Natural killer cell (primary cell): ENCODE measurements at regions not wholly inside any gene's neighbourhood (a gene's known extent, or its start where the extent isn't known, plus 50 kb on each side); places are given as distances from the start of the nearest gene placed in this dataset.

Experiments
- ATAC-seq, 3 donors: fragments of 150-1000 bp in 2 of 3; fragments of 200-7000 bp in 1 of 3; cut with Tn5 transposase; 1 replicate in 1 of 3; 2 replicates in 2 of 3; pipeline ENCODE4 v1.10.0; 2021; ENCODE audit warnings: mild to moderate bottlenecking in 2 of 3, moderate library complexity in 2 of 3
- DNase-seq, 2 donors: peaks; one replicate each; pipeline versions ENCODE4 v3.0.0 to v3.0.0-alpha.2; 2013 to 2021; ENCODE audit warnings: mixed read lengths in 1 of 2
- H3K27ac ChIP-seq: one replicate; pipeline ENCODE4 v1.5.1; 2013; ENCODE audit warnings: mild to moderate bottlenecking, low read length
- H3K27me3 ChIP-seq: one replicate; pipeline ENCODE4 v1.6.1; 2013; ENCODE audit warnings: low read length; ENCODE audit not compliant: control insufficient read depth, insufficient read depth
- H3K36me3 ChIP-seq: one replicate; pipeline ENCODE4 v1.6.1; 2013; ENCODE audit warnings: low read length; ENCODE audit not compliant: control insufficient read depth, insufficient read depth
- H3K4me1 ChIP-seq: one replicate; pipeline ENCODE4 v1.6.1; 2013; ENCODE audit warnings: low read length; ENCODE audit not compliant: control insufficient read depth, insufficient read depth
- H3K4me3 ChIP-seq: one replicate; pipeline ENCODE4 v1.5.1; 2013; ENCODE audit warnings: low read length
- H3K9me3 ChIP-seq: one replicate; pipeline ENCODE4 v1.6.1; 2013; ENCODE audit warnings: low read length; ENCODE audit not compliant: control insufficient read depth, insufficient read depth
- H3K27ac Mint-ChIP-seq, 2 donors: one replicate each; pipeline ENCODE4 v1.8.0; 2022; ENCODE audit warnings: mild to moderate bottlenecking in 2 of 2, mixed read lengths in 2 of 2, moderate library complexity in 1 of 2
- H3K27me3 Mint-ChIP-seq, 2 donors: one replicate each; pipeline ENCODE4 v1.8.0; 2022; ENCODE audit warnings: low read depth in 2 of 2, mixed read lengths in 2 of 2
- H3K36me3 Mint-ChIP-seq: one replicate; pipeline ENCODE4 v1.8.0; 2022; ENCODE audit warnings: mixed read lengths
- H3K4me1 Mint-ChIP-seq, 2 donors: one replicate each; pipeline ENCODE4 v1.8.0; 2022; ENCODE audit warnings: mixed read lengths in 2 of 2
- H3K4me3 Mint-ChIP-seq: one replicate; pipeline ENCODE4 v1.8.0; 2022; ENCODE audit warnings: mild to moderate bottlenecking, moderate library complexity, mixed read lengths
- H3K9me3 Mint-ChIP-seq, 2 donors: one replicate each; pipeline ENCODE4 v1.8.0; 2022; ENCODE audit warnings: mixed read lengths in 2 of 2
- CTCF ChIP-seq: fragments of 200-600 bp; IDR thresholded peaks from one replicate; pipeline ENCODE4 v1.8.0; 2022; ENCODE audit warnings: antibody characterized with exemption
- WGBS: methylation state at CpG from one replicate; pipeline ENCODE4 v1.1.7; 2013; ENCODE audit warnings: missing lambda C conversion rate; ENCODE audit not compliant: insufficient coverage; 5-methylcytosine and 5-hydroxymethylcytosine counted together
- intact Hi-C: fragments of 100-400 bp; cut with micrococcal nuclease; formaldehyde crosslinking; loops from one replicate; pipeline ENCODE4 v1.14.2; 2022

DNA sequence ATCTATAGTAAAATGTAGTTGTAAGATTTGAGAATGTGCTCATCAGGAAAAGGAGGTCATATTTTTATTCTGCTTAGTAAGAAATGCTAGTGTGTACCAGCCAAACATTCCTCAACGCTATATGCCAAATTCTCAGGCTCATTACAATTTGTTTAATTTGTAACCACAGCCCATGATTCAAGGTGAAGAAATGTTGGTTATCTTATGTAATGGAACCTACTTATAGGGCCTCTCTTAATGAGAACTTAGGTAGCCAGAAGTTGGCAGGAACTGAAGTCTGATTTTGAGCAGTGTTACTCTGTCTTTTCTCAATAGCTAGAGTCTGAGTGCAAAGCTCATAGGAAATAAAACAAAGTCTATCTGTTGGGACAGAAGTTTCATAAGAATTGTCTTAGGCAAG lies 595.0 kb downstream of the GLUD2 start:
- no peak overlapping the region for H3K27ac ChIP-seq
- no peak for TF ChIP-seq CTCF
- H3K9me3 Mint-ChIP-seq: peaks cover 0 to 6% of the 10 kb centered on the region in 2 donors
- intact Hi-C loops: no loop called here
- no peaks in the 10 kb centered on the region for H3K27me3 Mint-ChIP-seq
- H3K27ac Mint-ChIP-seq: no peak overlapping the region
- DNase-seq: no peak
- H3K9me3 ChIP-seq: no peaks in the 10 kb centered on the region
- H3K4me3 Mint-ChIP-seq: no peak overlapping the region
- H3K4me1 ChIP-seq: no peaks in the 10 kb centered on the region
- H3K4me1 Mint-ChIP-seq: no peaks in the 10 kb centered on the region
- H3K36me3 ChIP-seq: no peaks in the 10 kb centered on the region
- no peaks in the 10 kb centered on the region for H3K36me3 Mint-ChIP-seq
- no peak for ATAC-seq
- H3K27me3 ChIP-seq: no peaks in the 10 kb centered on the region
- H3K4me3 ChIP-seq: no peak overlapping the region
- WGBS: no CpG with 5 or more reads among the region's 1 CpG

- no peaks in the 10 kb centered on the region for H3K4me1 ChIP-seq
- H3K36me3 Mint-ChIP-seq: no peaks in the 10 kb centered on the region
- DNase-seq: no peak
- H3K27me3 Mint-ChIP-seq: no peaks in the 10 kb centered on the region
- H3K9me3 Mint-ChIP-seq: peaks cover 2 to 6% of the 10 kb centered on the region in 2 donors
- no peak overlapping the region for H3K27ac Mint-ChIP-seq
- H3K4me3 Mint-ChIP-seq: no peak overlapping the region
- TF ChIP-seq CTCF: no peak
- H3K9me3 ChIP-seq: no peaks in the 10 kb centered on the region
- H3K36me3 ChIP-seq: no peaks in the 10 kb centered on the region
- H3K4me3 ChIP-seq: no peak overlapping the region
- no peak for ATAC-seq
- H3K27ac ChIP-seq: no peak overlapping the region
- no peaks in the 10 kb centered on the region for H3K4me1 Mint-ChIP-seq
- intact Hi-C loops: no loop called here
- no peaks in the 10 kb centered on the region for H3K27me3 ChIP-seq
Measured at GRCh38 chrX:121649417-121649816, 602.0 kb downstream of the GLUD2 start.

GRCh38 chrX:121655276-121655675 lies 607.9 kb downstream of the GLUD2 start:
- H3K27me3 ChIP-seq: no peaks in the 10 kb centered on the region
- TF ChIP-seq CTCF: no peak
- intact Hi-C loops: no loop called here
- Mint-ChIP-seq H3K9me3 (peaks cover 0 to 5% of the 10 kb centered on the region in 2 donors), H3K4me1 (no peaks in the 10 kb centered on the region), H3K27me3 (no peaks in the 10 kb centered on the region), H3K36me3 (no peaks in the 10 kb centered on the region), H3K4me3 (no peak overlapping the region), H3K27ac (no peak overlapping the region)
- no peaks in the 10 kb centered on the region for H3K36me3 ChIP-seq
- H3K4me1 ChIP-seq: no peaks in the 10 kb centered on the region
- no peak overlapping the region for H3K4me3 ChIP-seq
- H3K27ac ChIP-seq: no peak overlapping the region
- H3K9me3 ChIP-seq: no peaks in the 10 kb centered on the region
- no peak for DNase-seq
- ATAC-seq: no peak

GRCh38 chrX:121666171-121666570 lies 618.8 kb downstream of the GLUD2 start:
- no peak overlapping the region for H3K27ac ChIP-seq
- no peak for ATAC-seq
- no peaks in the 10 kb centered on the region for H3K36me3 Mint-ChIP-seq
- H3K4me3 ChIP-seq: no peak overlapping the region
- no peak overlapping the region for H3K4me3 Mint-ChIP-seq
- H3K4me1 ChIP-seq: no peaks in the 10 kb centered on the region
- no peak for TF ChIP-seq CTCF
- intact Hi-C loops: no loop called here
- DNase-seq: no peak
- no peaks in the 10 kb centered on the region for H3K4me1 Mint-ChIP-seq
- peaks cover 3 to 6% of the 10 kb centered on the region in 2 donors for H3K9me3 Mint-ChIP-seq
- no peaks in the 10 kb centered on the region for H3K27me3 ChIP-seq
- no peaks in the 10 kb centered on the region for H3K9me3 ChIP-seq
- 19% methylated on average over 2 of the region's 4 CpGs for WGBS
- no peak overlapping the region for H3K27ac Mint-ChIP-seq
- no peaks in the 10 kb centered on the region for H3K27me3 Mint-ChIP-seq
- H3K36me3 ChIP-seq: no peaks in the 10 kb centered on the region
